OCI-LY7 (cell line): ENCODE measurements at regions not wholly inside any gene's neighbourhood (a gene's known extent, or its start where the extent isn't known, plus 50 kb on each side); places are given as distances from the start of the nearest gene placed in this dataset.

ENCODE experiments used
- BruUV-seq: library from RNA; stranded (reverse); fragments of 400-500 nt; replicated peaks from 2 replicates; lab custom pipeline; 2021; lab: Mats Ljungman, UMichigan
- CTCF ChIA-PET: fragments of 300-600 bp; sonication (Branson Sonifier 250); formaldehyde crosslinking; loops from one replicate; lab custom pipeline; 2022; ENCODE audit warnings: antibody characterized with exemption; ENCODE audit not compliant: unreplicated experiment; lab: Charles Lee
- POLR2A ChIA-PET: fragments of 300-600 bp; sonication (Branson Sonifier 250); formaldehyde crosslinking; loops from one replicate; lab custom pipeline; 2022; ENCODE audit warnings: antibody characterized with exemption; lab: Charles Lee
- DNase-seq: peaks from one replicate; pipeline ENCODE4 v3.0.0-alpha.2; 2015; ENCODE audit warnings: low spot score
- H2AFZ ChIP-seq: fragments of 200-600 bp; sonication (generic), shearing (Covaris generic); 2 replicates; pipeline ENCODE4 v1.6.1; 2014; ENCODE audit warnings: mild to moderate bottlenecking, antibody characterized with exemption, low read length, moderate library complexity
- H3K27ac ChIP-seq: fragments of 200-600 bp; sonication (generic); 2 replicates; pipeline ENCODE4 v1.5.1; 2014; ENCODE audit warnings: mixed run types, low read depth, mild to moderate bottlenecking, moderate library complexity, low read length, inconsistent platforms; ENCODE audit not compliant: poor library complexity, severe bottlenecking
- H3K36me3 ChIP-seq: fragments of 200-600 bp; sonication (generic); 2 replicates; pipeline ENCODE4 v1.6.1; 2014; ENCODE audit warnings: mild to moderate bottlenecking, antibody characterized with exemption, low read length, moderate library complexity, mixed read lengths; ENCODE audit not compliant: insufficient read depth
- H3K4me1 ChIP-seq: fragments of 200-600 bp; sonication (generic); 2 replicates; pipeline ENCODE4 v1.5.1; 2014; ENCODE audit warnings: mild to moderate bottlenecking, low read length; ENCODE audit not compliant: insufficient read depth, poor library complexity, severe bottlenecking
- H3K4me2 ChIP-seq: fragments of 200-600 bp; sonication (generic); 2 replicates; pipeline ENCODE4 v1.6.1; 2014; ENCODE audit warnings: mild to moderate bottlenecking, low read length
- H3K4me3 ChIP-seq: fragments of 200-600 bp; sonication (generic); 2 replicates; pipeline ENCODE4 v1.5.1; 2014; ENCODE audit warnings: mild to moderate bottlenecking, low read depth, low read length; ENCODE audit not compliant: poor library complexity, severe bottlenecking
- H3K79me2 ChIP-seq: fragments of 200-600 bp; sonication (generic); 2 replicates; pipeline ENCODE4 v1.6.1; 2016; ENCODE audit warnings: low read depth, mild to moderate bottlenecking, low read length, moderate library complexity, mixed read lengths; ENCODE audit not compliant: insufficient read depth
- H3K9me2 ChIP-seq: fragments of 200-600 bp; sonication (generic); 2 replicates; pipeline ENCODE4 v1.6.1; 2016; ENCODE audit warnings: mild to moderate bottlenecking, low read length, mixed read lengths; ENCODE audit not compliant: insufficient read depth
- H3K9me3 ChIP-seq: fragments of 200-600 bp; sonication (generic); 2 replicates; pipeline ENCODE4 v1.6.1; 2014; ENCODE audit warnings: mild to moderate bottlenecking, mixed run types, low read length, mixed read lengths
- H4K20me1 ChIP-seq: fragments of 200-600 bp; sonication (generic); 2 replicates; pipeline ENCODE4 v1.6.1; 2014; ENCODE audit warnings: mild to moderate bottlenecking, antibody characterized with exemption, low read length, moderate library complexity, mixed read lengths; ENCODE audit not compliant: insufficient read depth
- EZH2phosphoT487 ChIP-seq: fragments of 200-600 bp; sonication (generic); IDR thresholded peaks from 2 replicates; pipeline ENCODE4 v1.6.1; 2018; ENCODE audit warnings: low read depth, borderline replicate concordance, mild to moderate bottlenecking, mixed run types, antibody characterized with exemption, low read length, moderate library complexity, mixed read lengths
- intact Hi-C: fragments of 100-400 bp; cut with micrococcal nuclease; formaldehyde crosslinking; loops from one replicate; pipeline ENCODE4 v1.10.0; 2022; ENCODE audit not compliant: unreplicated experiment
- TF ChIP-seq, protein P1 (sequence below): fragments of 200-600 bp; sonication (generic); conservative IDR thresholded peaks from 2 replicates; pipeline ENCODE4 v1.5.1; 2014; ENCODE audit warnings: mild to moderate bottlenecking, antibody characterized with exemption, low read length, moderate library complexity, mixed read lengths

DNA sequence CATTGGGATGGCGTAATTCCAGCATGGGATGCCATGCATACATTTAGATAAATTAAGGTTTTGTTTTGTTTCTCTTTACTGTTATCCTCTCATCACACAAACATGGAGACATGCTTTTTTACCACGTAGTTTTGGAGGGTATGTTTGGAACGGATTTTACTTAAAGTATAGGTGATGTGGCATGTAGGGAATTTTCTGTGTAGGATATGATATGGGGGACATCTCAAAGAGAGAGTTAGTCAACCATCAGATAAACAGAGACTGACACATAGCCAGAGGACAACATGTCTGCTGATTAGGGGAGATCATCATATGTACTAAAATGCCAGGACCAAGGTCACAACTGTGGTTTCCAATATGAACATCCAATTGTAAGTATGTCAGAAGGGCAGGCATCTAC is 503.9 kb downstream of the HAPSTR1 start:
- POLR2A ChIA-PET: no interaction called here
- intact Hi-C loops: no loop called here

GRCh38 chr16:9596788-9597187 is 505.3 kb downstream of the HAPSTR1 start:
- ChIA-PET POLR2A (no interaction called here), CTCF (no interaction called here)
- TF ChIP-seq, protein P1, sequence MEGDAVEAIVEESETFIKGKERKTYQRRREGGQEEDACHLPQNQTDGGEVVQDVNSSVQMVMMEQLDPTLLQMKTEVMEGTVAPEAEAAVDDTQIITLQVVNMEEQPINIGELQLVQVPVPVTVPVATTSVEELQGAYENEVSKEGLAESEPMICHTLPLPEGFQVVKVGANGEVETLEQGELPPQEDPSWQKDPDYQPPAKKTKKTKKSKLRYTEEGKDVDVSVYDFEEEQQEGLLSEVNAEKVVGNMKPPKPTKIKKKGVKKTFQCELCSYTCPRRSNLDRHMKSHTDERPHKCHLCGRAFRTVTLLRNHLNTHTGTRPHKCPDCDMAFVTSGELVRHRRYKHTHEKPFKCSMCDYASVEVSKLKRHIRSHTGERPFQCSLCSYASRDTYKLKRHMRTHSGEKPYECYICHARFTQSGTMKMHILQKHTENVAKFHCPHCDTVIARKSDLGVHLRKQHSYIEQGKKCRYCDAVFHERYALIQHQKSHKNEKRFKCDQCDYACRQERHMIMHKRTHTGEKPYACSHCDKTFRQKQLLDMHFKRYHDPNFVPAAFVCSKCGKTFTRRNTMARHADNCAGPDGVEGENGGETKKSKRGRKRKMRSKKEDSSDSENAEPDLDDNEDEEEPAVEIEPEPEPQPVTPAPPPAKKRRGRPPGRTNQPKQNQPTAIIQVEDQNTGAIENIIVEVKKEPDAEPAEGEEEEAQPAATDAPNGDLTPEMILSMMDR: no peak
- TF ChIP-seq EZH2phosphoT487: no peak
- Histone ChIP-seq H4K20me1 (no peaks in the 10 kb centered on the region), H3K4me1 (no peaks in the 10 kb centered on the region), H3K4me3 (no peak overlapping the region), H3K4me2 (no peak overlapping the region), H3K27ac (no peak overlapping the region), H3K79me2 (no peaks in the 10 kb centered on the region), H2AFZ (no peak overlapping the region), H3K9me2 (no peaks in the 10 kb centered on the region), H3K36me3 (no peaks in the 10 kb centered on the region), H3K9me3 (no peaks in the 10 kb centered on the region)
- no peak for DNase-seq
- intact Hi-C loops: no loop called here
- BruUV-seq: no TSS peak

More for the DNA sequence above, 503.9 kb downstream of the HAPSTR1 start:
- Histone ChIP-seq H3K9me2 (no peaks in the 10 kb centered on the region), H3K27ac (no peak overlapping the region), H3K4me2 (no peak overlapping the region), H4K20me1 (no peaks in the 10 kb centered on the region), H2AFZ (no peak overlapping the region), H3K4me3 (no peak overlapping the region), H3K9me3 (no peaks in the 10 kb centered on the region), H3K4me1 (no peaks in the 10 kb centered on the region), H3K79me2 (no peaks in the 10 kb centered on the region), H3K36me3 (no peaks in the 10 kb centered on the region)
- BruUV-seq: no TSS peak
- no peak for DNase-seq
- CTCF ChIA-PET: no interaction called here
- TF ChIP-seq EZH2phosphoT487: no peak
- TF ChIP-seq, protein P1: no peak

DNA sequence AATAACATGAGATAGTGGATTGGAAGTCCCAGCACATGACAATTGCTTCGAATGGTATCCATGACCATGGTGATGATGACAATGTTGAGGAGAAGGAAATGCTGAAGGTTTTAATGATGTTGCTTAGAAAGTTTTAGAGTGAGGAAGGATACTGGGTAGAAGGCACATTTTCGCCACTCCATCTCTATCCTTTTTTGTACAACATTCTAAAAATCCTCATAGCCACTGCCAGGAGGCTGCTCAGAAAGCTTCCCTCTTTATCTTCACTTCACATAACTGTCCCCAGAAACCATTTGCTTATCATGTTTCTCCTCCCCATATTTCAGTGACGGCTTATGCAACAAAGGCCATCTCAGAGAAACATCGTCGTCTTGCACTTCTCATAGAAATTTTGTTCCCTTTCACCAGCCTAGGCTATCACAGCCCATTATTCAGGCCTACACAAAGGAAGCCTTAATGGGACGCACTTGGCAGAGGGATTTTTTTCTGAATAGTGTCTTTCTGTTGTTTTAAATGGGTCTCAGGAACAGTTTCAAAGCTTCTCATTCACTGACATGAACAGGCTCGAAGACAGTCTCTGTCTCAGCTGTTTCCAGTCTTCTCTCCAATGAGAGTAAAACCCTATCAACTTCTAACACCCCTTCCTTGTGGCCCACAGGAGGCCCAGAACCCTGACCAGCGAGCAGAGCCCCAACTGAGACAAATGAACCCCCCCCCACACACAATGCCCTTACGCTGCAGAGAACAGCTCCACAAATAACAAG is 506.7 kb downstream of the HAPSTR1 start:
- Histone ChIP-seq H3K4me2 (no peak overlapping the region), H3K79me2 (no peaks in the 10 kb centered on the region), H3K36me3 (no peaks in the 10 kb centered on the region), H2AFZ (no peak overlapping the region), H3K9me3 (no peaks in the 10 kb centered on the region), H3K4me1 (no peaks in the 10 kb centered on the region), H3K9me2 (no peaks in the 10 kb centered on the region), H3K4me3 (no peak overlapping the region), H3K27ac (no peak overlapping the region), H4K20me1 (no peaks in the 10 kb centered on the region)
- TF ChIP-seq, protein P1: no peak
- TF ChIP-seq EZH2phosphoT487: no peak
- ChIA-PET POLR2A (no interaction called here), CTCF (no interaction called here)
- DNase-seq: no peak
- no TSS peak for BruUV-seq
- intact Hi-C loops: no loop called here
